Cerebellar cortex (tissue), 1 donor: ENCODE measurements at regions not wholly inside any gene's neighbourhood (a gene's known extent, or its start where the extent isn't known, plus 50 kb on each side); places are given as distances from the start of the nearest gene placed in this dataset.

Source experiments
- DNase-seq: peaks from one replicate; pipeline ENCODE4 v3.0.0-alpha.2; 2015; ENCODE audit warnings: low spot score

GRCh38 chr18:7415081-7415894 is 151.8 kb upstream of the PTPRM start:
- DNase-seq = no peak

- no peak for DNase-seq
Measured at GRCh38 chr18:7417727-7418126, 149.4 kb upstream of the PTPRM start.

GRCh38 chr18:7429831-7430230 is 137.3 kb upstream of the PTPRM start:
- no peak for DNase-seq

GRCh38 chr18:7436166-7436565 is 130.9 kb upstream of the PTPRM start:
- DNase-seq = no peak

GRCh38 chr18:7437870-7438269 is 129.2 kb upstream of the PTPRM start:
- no peak for DNase-seq

- DNase-seq = no peak
Measured at GRCh38 chr18:7438646-7439045, 128.5 kb upstream of the PTPRM start.

GRCh38 chr18:7447318-7448028 is 119.6 kb upstream of the PTPRM start:
- no peak for DNase-seq

GRCh38 chr18:7452331-7452730 is 114.8 kb upstream of the PTPRM start:
- DNase-seq = no peak

- DNase-seq = no peak
Measured at GRCh38 chr18:7454429-7454828, 112.7 kb upstream of the PTPRM start.

- no peak for DNase-seq
Measured at GRCh38 chr18:7456376-7456775, 110.7 kb upstream of the PTPRM start.

- no peak for DNase-seq
Measured at GRCh38 chr18:7457262-7457661, 109.9 kb upstream of the PTPRM start.

- DNase-seq = no peak
Measured at GRCh38 chr18:7458884-7459283, 108.2 kb upstream of the PTPRM start.

GRCh38 chr18:7459851-7460770 is 107.0 kb upstream of the PTPRM start:
- DNase-seq = no peak

- DNase-seq = no peak
Measured at GRCh38 chr18:7464245-7464966, 102.7 kb upstream of the PTPRM start.

GRCh38 chr18:7466190-7466589 is 100.9 kb upstream of the PTPRM start:
- DNase-seq = no peak

GRCh38 chr18:7467708-7468466 is 99.2 kb upstream of the PTPRM start:
- DNase-seq = no peak

GRCh38 chr18:7470101-7470500 is 97.0 kb upstream of the PTPRM start:
- DNase-seq = no peak

- DNase-seq = no peak
Measured at GRCh38 chr18:7470503-7470902, 96.6 kb upstream of the PTPRM start.

- no peak for DNase-seq
Measured at GRCh38 chr18:7476386-7476785, 90.7 kb upstream of the PTPRM start.

GRCh38 chr18:7479756-7480155 is 87.4 kb upstream of the PTPRM start:
- DNase-seq = no peak

GRCh38 chr18:7480879-7481278 is 86.2 kb upstream of the PTPRM start:
- DNase-seq = no peak
